ENCODE measurements at regions not wholly inside any gene's neighbourhood (a gene's known extent, or its start where the extent isn't known, plus 50 kb on each side); places are given as distances from the start of the nearest gene placed in this dataset.

DNA sequence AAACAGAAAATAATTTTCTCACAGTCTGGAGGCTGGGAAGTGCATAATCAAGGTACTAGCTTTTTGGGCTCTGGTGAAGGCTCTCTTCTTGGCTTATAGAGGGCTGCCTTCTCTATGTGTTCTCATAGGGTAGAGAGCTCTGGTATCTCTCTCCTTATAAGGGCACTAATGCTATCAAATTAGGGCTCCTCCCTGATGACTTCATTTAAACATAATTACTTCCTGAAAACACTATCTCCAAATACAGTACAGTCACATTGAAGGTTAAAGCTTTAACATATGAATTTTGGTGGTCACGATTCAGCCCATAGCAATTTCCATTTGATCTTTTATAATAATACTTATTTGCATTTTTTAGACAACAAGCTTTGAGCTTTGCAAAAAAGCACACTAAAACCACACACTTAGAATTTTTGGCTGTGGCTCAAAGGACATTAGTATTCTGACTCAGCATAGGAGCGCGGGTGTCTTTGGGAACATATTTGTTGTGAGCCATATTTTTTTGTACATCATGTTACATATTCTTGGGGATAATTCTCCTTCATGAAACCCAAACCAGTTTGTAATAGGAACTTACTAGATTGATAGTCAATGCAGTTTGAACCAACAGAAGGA is 808.1 kb upstream of the FBXO33 start:
- no peak for DNase-seq
- no peak for TF ChIP-seq CTCF (IDR thresholded peaks at IDR 0.05; ENCODE audit: low read depth, low read length)
- no peaks in the 10 kb centered on the region for H3K27me3 ChIP-seq
- H3K36me3 ChIP-seq = no peaks in the 10 kb centered on the region
- H3K9me3 ChIP-seq = no peaks in the 10 kb centered on the region; the same call in 1 of the 2 replicates
- H3K4me1 ChIP-seq = no peaks in the 10 kb centered on the region
- H3K4me3 ChIP-seq (ENCODE audit: low read depth, low read length) = no peak overlapping the region

- Histone ChIP-seq H3K9me3 (no peaks in the 10 kb centered on the region; the same call in 1 of the 2 replicates), H3K4me1 (no peaks in the 10 kb centered on the region), H3K27me3 (no peaks in the 10 kb centered on the region), H3K36me3 (no peaks in the 10 kb centered on the region), H3K4me3 (ENCODE audit: low read depth, low read length) (no peak overlapping the region)
- DNase-seq = no peak
- no peak for TF ChIP-seq CTCF (IDR thresholded peaks at IDR 0.05; ENCODE audit: low read depth, low read length)
Observed at GRCh38 chr14:40232302-40232701, 800.1 kb upstream of the FBXO33 start.

DNA sequence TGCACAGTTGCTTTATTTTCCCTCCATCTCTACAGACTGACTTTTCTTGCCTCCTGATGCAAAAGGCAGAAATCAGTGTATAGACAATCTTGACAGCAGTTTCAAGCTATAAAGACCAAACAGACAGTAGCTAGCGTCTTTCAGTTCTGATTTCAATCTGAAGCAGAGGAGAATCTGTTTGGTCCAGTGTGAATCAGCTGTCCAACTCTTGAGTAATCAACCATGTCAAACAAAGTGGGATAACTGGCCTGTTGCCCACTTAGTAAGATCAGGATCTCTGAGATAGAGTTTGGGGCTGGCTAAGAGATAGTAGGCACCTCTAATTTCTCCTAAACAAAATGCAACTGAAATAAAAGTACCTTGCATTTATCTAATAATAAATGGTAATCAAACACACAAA is 797.4 kb upstream of the FBXO33 start:
- Histone ChIP-seq H3K4me1 (no peaks in the 10 kb centered on the region), H3K27me3 (no peaks in the 10 kb centered on the region), H3K4me3 (ENCODE audit: low read depth, low read length) (no peak overlapping the region), H3K9me3 (no peaks in the 10 kb centered on the region), H3K36me3 (no peaks in the 10 kb centered on the region)
- DNase-seq = no peak
- TF ChIP-seq CTCF (IDR thresholded peaks at IDR 0.05; ENCODE audit: low read depth, low read length) = no peak

- Histone ChIP-seq H3K27me3 (no peaks in the 10 kb centered on the region), H3K36me3 (no peaks in the 10 kb centered on the region), H3K9me3 (no peaks in the 10 kb centered on the region), H3K4me1 (no peaks in the 10 kb centered on the region), H3K4me3 (ENCODE audit: low read depth, low read length) (no peak overlapping the region)
- TF ChIP-seq CTCF (IDR thresholded peaks at IDR 0.05; ENCODE audit: low read depth, low read length) = no peak
- no peak for DNase-seq
Observed at GRCh38 chr14:40222996-40223395, 790.8 kb upstream of the FBXO33 start.

DNA sequence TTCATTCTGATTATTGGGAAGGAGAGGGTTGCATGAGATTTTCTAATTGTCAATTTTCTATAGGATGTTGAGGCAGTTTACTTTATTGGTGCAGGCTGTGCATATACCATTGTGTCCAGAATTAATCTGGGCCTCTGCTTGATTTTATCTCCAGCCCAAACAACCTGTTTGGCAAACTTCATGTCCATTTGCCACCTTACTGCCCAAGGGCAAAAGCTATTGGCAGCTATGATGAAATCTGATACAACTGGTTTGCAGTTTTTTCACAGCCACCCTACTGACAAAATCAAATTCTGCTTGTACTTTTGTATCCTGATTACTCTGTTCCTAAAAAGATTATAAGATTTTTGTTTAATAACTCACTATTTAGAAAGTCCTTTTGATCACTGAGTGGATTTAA is 789.2 kb upstream of the FBXO33 start:
- Histone ChIP-seq H3K4me3 (ENCODE audit: low read depth, low read length) (no peak overlapping the region), H3K27me3 (no peaks in the 10 kb centered on the region), H3K9me3 (no peaks in the 10 kb centered on the region), H3K4me1 (no peaks in the 10 kb centered on the region), H3K36me3 (no peaks in the 10 kb centered on the region)
- no peak for TF ChIP-seq CTCF (IDR thresholded peaks at IDR 0.05; ENCODE audit: low read depth, low read length)
- no peak for DNase-seq

- no peaks in the 10 kb centered on the region for H3K4me1 ChIP-seq
Observed at GRCh38 chr14:40219032-40219431, 786.8 kb upstream of the FBXO33 start.

More at GRCh38 chr14:40219032-40219431, 786.8 kb upstream of the FBXO33 start:
- H3K27me3 ChIP-seq = no peaks in the 10 kb centered on the region
- no peaks in the 10 kb centered on the region for H3K9me3 ChIP-seq
- TF ChIP-seq CTCF (IDR thresholded peaks at IDR 0.05; ENCODE audit: low read depth, low read length) = no peak
- no peak overlapping the region for H3K4me3 ChIP-seq (ENCODE audit: low read depth, low read length)
- DNase-seq = no peak
- H3K36me3 ChIP-seq = no peaks in the 10 kb centered on the region

Measured in BE2C (cell line).